ENCODE measurements at regions not wholly inside any gene's neighbourhood (a gene's known extent, or its start where the extent isn't known, plus 50 kb on each side); places are given as distances from the start of the nearest gene placed in this dataset.
"Not testable (repeated sequence)": the region's sequence is repeated elsewhere in the genome, so short reads cannot be mapped to it uniquely, and the experiment has no call there.

DNA sequence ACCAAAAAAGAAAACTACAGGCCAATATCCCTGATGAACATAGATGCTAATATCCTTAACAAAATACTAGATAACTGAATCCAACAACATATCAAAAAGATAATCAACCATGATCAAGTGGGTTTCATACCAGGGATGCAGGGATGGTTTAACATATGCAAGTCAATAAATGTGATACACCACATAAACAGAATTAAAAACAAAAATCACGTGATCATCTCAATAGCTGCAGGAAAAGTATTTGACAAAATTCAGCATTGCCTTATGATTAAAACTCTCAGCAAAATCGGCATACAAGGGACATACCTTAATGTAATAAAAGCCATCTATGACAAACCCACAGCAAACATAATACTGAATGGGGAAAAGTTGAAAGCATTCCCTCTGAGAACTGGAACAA, 199.9 kb downstream of the TXNL1 start:
- DNase-seq, result not testable (repeated sequence)

- DNase-seq, result no peak
Observed at GRCh38 chr18:56436651-56437050, 201.7 kb downstream of the TXNL1 start.

- DNase-seq, result no peak
Observed at GRCh38 chr18:56433919-56434318, 204.5 kb downstream of the TXNL1 start.

DNA sequence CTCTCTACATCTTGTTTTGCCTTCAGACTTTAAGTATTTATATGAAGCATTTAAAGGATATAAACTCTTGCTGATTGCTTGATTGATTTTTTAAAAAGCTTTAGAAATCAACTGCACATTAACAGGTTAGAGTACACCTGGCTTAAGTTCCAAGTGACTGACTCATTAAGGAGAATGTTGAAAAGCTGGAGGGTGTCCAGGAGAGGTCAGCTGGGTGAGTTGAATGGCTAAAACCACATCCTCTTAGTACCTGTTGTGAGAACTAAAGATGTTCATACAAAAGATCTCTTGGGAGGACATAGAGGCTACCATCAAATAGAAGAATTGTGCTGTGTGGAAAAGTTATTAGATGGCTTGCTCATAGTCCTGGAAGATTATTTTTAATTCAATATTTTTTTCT, 206.8 kb downstream of the TXNL1 start:
- no peak for DNase-seq

DNA sequence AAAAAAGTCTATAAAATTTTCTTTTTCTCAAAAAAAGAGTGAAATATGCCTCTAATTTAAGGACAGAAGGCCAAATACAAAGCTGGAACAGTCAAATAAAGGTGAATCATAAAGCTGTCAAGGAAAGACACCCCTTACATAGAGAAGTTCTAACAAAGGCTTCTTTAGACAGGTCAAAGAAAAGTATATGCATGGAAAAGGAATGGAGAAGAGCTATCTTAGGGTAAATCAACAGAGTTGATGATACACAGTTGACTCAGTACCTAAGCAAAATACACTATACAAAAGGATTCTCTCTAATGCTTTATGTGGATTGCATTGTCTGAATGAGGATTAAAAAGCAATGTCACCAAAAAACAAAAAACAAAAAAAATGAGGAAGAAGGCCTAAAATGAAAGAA, 214.8 kb downstream of the TXNL1 start:
- no peak for DNase-seq

GRCh38 chr18:56421647-56422046, 216.7 kb downstream of the TXNL1 start:
- no peak for DNase-seq

GRCh38 chr18:56420868-56421267, 217.5 kb downstream of the TXNL1 start:
- not testable (repeated sequence) for DNase-seq

- no peak for DNase-seq
Observed at GRCh38 chr18:56414357-56414756, 224.0 kb downstream of the TXNL1 start.

GRCh38 chr18:56413862-56414261, 224.5 kb downstream of the TXNL1 start:
- DNase-seq, result no peak

GRCh38 chr18:56412951-56413350, 225.4 kb downstream of the TXNL1 start:
- DNase-seq, result no peak

GRCh38 chr18:56409736-56410135, 228.7 kb downstream of the TXNL1 start:
- DNase-seq, result no peak

DNA sequence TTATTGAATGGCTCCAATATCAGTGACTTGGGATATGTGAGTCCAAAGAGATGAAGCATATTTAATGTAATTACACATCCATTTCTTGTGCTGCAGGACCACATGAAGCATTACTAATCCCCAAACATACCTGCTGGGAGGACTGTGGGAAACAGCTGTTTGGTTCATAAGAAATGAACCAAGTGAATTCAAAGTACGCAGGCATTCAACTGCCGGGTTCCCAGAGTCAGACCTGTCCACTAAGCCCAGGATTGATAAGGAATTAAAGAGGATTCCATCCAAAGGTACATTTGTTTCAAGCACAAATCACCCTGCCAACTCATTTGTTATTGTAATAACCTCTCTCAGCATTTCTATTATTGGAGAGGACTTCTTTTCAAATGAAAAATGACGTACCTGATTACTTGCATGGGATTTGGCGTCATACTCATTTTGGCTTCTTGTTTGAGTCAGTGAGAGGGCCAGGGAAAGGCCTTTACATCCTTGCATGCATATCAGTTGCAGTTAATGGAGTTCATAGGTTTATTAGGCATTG, 230.7 kb downstream of the TXNL1 start:
- no peak for DNase-seq

- DNase-seq, result no peak
Observed at GRCh38 chr18:56402872-56403516, 235.4 kb downstream of the TXNL1 start.

DNA sequence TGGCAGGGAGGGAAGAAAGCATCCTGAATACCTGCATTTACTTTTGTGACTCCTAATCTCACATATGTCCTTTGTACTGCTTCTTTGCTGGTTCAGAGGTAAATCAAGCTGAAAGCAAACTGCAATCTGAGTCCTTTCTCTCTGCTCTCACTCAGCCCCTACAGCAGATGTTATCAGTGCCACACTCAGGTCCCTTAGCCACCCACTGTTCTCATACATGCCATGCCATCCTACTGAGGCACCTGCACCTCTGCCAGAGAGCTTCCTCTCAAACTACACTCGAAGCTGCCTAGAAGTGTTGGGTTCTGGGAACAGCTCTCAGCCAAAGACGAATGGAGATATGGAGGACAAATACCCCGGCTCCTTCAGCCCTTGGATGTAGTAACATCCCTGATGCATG, 244.5 kb downstream of the TXNL1 start:
- DNase-seq, result no peak

DNA sequence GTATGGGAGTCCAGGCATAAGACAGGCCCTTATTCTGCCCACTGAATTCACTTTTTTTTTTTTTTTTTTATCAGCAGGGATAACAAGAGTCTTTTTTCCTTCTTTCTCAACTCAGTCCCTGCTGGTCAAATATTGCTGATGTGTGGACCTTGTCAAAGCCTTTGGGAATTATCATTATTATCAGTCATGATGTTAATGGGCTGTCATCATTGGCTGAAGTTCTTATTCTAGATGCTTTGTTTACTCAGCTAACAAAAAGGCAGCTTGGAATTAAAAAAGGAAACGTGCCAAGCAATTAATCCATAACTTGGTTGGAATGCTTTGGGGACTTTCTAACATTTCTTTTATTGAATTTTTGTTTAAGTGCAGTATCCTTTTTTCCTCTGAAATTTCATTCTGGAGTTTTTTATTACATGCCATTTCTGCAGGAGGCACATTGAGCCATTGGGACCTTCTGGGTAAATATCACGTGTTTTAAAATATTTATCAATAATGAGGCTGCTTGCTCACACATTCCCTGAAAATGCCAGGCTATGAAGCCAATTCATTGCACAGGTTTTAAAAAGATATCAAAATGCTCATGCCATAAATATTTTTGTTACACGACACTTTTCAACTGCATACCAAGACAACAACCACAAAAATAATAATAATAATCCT, 246.3 kb downstream of the TXNL1 start:
- DNase-seq, result no peak

- DNase-seq, result no peak
Observed at GRCh38 chr18:56390626-56391025, 247.8 kb downstream of the TXNL1 start.

- DNase-seq, result no peak
Observed at GRCh38 chr18:56389190-56389589, 249.2 kb downstream of the TXNL1 start.

DNA sequence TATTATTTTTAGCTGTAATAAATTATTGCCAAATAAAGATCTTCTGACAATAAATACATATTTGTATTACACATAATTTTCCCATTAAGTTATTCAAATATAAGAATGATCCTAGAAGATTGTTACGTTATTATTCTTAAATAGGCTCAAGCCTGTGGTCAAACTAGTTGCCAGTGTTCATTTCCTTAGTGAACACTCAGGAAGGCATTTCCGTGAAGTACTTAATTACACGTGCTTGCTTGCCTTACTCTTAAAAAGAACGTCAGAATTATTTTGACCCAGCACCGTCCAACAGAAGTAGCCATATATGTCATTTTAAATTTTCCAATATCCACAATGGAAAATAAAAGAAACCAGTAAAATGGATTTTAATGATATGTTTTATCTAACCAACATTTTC, 249.8 kb downstream of the TXNL1 start:
- DNase-seq, result no peak

DNA sequence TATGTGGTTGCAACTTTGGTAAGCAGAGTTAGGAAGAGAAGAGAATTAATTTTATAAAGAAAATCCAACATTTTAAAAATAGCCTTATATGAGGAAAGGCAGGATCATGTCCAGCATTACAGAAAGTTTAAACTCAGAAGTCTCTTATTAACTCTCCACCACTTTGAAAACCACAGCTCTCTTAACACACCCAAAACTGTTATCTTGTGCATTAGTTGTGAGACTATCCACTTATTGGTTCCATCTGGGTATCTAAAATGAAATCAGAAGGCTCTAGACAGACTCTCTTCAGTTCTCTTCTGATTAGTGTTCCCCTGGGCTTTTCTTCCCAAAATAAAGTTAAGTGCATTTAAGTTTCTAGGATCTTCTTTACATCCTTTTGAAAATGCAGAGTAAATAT, 251.5 kb downstream of the TXNL1 start:
- DNase-seq, result no peak

DNA sequence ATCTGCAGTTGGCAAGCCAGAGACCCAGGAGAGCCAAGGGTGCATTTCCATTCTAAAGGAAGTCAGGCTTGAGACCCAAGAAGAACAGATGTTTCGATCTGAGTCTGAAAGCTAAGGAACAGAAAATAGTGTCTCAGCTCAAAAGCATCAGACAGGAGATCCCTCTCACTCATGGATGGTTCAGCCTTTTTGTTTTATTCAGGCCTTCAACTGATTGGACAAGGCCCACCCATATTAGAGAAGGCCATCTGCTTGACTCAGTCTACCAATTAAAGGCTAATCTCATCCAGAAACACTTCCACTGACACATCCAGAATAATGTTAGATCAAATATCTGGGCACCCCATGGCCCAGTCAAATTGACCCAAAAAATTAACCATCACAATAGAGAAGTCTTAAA, 255.0 kb downstream of the TXNL1 start:
- DNase-seq, result no peak

DNA sequence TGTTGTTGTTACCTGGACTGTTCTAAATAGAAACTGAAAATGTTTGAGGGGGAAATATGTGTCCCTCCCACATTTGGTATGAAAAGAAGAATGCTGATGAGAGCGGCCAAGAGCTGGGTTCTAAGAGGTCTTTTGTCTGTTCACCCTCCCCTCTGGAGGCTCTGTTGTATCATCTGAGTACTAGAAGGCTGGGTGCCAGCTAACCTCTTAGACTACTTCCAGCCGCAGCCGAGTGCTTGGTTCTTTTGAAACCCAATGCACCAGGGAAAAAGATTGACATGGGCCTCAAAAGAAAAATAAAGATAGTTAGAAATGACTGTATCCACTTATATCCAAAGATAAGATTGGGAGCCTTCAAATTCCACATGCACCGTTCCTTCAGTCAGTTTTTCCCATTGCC, 255.9 kb downstream of the TXNL1 start:
- peak; percentile 64 for DNase-seq

DNA sequence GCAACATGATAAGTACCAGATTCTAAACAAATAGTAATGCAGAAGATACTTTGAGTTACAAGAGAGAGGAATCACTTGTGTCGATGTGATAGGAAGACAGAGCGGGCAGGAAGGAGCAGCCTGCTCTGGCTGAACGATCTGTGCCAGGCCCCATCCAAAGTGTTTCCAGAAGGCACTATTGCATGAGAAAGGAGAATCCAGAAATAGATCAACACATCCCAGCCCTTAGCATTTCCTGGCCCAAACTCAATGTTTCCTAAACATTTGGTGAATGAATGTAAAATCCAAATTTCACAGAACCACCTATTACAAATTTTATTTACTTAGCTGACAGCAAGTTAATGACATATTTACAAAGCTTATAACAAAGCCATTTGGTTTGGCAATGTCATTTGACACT, 257.2 kb downstream of the TXNL1 start:
- DNase-seq, result no peak

GRCh38 chr18:56380685-56381084, 257.7 kb downstream of the TXNL1 start:
- no peak for DNase-seq

- no peak for DNase-seq
Observed at GRCh38 chr18:56379256-56379655, 259.1 kb downstream of the TXNL1 start.

GRCh38 chr18:56377231-56377630, 261.2 kb downstream of the TXNL1 start:
- no peak for DNase-seq

Data from NCI-H1436 (cell line).